H1 (cell line): ENCODE measurements at regions not wholly inside any gene's neighbourhood (a gene's known extent, or its start where the extent isn't known, plus 50 kb on each side); places are given as distances from the start of the nearest gene placed in this dataset.

Source experiments
- JUN ChIP-seq: IDR thresholded peaks from 2 replicates; pipeline ENCODE4 v1.6.1; 2011; ENCODE audit warnings: low read depth, mild to moderate bottlenecking, improper control_type of control experiment, low read length
- POLR2A ChIP-seq, 2 experiments: IDR thresholded peaks; 1 replicate in 1 of 2; 2 replicates in 1 of 2; pipeline ENCODE4 v1.6.1; 2011; ENCODE audit warnings: low read depth in 2 of 2, low read length in 2 of 2, mild to moderate bottlenecking in 2 of 2; ENCODE audit errors: control extremely low read depth in 1 of 2

DNA sequence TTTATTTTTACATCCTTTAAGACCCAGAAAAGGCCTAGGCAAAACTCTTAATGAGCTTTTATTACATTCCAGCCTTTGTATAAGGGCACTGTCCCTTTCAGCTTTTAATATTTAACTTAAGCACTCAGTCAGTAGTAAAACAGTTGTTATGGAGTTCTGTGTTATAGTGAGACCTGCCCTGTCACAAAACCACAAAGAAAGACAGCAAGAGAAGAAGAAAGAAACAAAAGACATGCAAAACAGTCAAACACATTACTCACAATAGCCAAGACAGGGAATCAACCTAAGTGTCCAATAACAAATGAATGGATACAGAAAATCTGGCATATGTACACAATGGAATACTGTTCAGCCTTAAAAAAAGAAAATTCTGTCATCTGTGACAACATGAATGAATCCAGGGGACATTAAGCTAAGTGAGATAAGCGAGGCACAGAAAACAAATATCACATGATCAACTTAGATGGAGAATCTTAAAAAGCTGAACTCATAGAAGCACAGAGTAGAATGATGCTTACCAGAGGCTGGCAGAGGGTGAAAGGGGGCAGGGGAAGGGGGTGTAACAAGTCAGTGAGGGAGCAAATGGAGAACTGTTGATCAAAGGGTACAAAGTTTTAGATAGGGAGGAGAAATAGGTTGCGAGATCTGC, 63.8 kb upstream of the CCNG1 start:
- no peak for TF ChIP-seq POLR2A (IDR thresholded peaks at IDR 0.05; ENCODE audit: control extremely low read depth in 1 of 2, low read depth in 2 of 2, low read length in 2 of 2)
- no peak for TF ChIP-seq JUN
